Left ventricle myocardium inferior (tissue), 1 donor: ENCODE measurements at regions not wholly inside any gene's neighbourhood (a gene's known extent, or its start where the extent isn't known, plus 50 kb on each side); places are given as distances from the start of the nearest gene placed in this dataset.

Experiments used
- DNase-seq: peaks from one replicate; pipeline ENCODE4 v3.0.0-alpha.2; 2020
- H3K27ac ChIP-seq: fragments of 200-600 bp; replicated peaks from 2 replicates; pipeline ENCODE4 v1.8.0; 2021
- H3K27me3 ChIP-seq: fragments of 200-600 bp; 2 replicates; pipeline ENCODE4 v1.8.0; 2021; ENCODE audit warnings: low read depth
- H3K36me3 ChIP-seq: fragments of 200-600 bp; 2 replicates; pipeline ENCODE4 v1.8.0; 2021
- H3K4me1 ChIP-seq: fragments of 200-600 bp; 2 replicates; pipeline ENCODE4 v1.8.0; 2021
- H3K4me3 ChIP-seq: fragments of 200-600 bp; 2 replicates; pipeline ENCODE4 v1.8.0; 2021; ENCODE audit warnings: mild to moderate bottlenecking, moderate library complexity
- H3K9me3 ChIP-seq: fragments of 200-600 bp; replicated peaks from 2 replicates; pipeline ENCODE4 v1.8.0; 2021
- CTCF ChIP-seq: fragments of 200-600 bp; IDR thresholded peaks from 2 replicates; pipeline ENCODE4 v1.8.0; 2021; ENCODE audit warnings: antibody characterized with exemption, mild to moderate bottlenecking, borderline replicate concordance
- intact Hi-C: fragments of 100-400 bp; cut with micrococcal nuclease; formaldehyde crosslinking; loops from one replicate; pipeline ENCODE4 v1.11.0; 2022
- donor health status: DM: no; HTN: yes; CAD: no; lungs with severe emphysema.

DNA sequence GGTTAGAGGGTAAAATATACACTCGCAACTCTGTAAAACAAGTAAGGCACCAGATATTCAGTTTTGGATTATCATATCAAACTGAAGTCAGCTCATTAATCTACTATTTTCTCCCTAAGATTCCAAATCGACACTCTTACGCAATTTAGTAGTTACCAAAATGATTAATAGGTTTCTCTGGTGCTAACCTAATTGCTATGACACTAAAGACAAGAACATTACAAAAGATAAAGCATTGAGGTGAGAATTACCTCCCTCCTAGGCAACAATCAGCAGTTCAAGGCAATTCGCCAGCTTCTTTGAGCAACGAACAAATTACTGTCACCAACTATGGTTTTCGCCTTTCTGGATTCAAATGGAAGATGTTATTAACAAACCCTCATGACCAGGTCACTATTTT is 1305.0 kb downstream of the ROBO2 start:
- H3K27ac ChIP-seq: no peak overlapping the region
- no peaks in the 10 kb centered on the region for H3K9me3 ChIP-seq
- intact Hi-C loops: no loop called here
- no peaks in the 10 kb centered on the region for H3K36me3 ChIP-seq
- TF ChIP-seq CTCF: no peak
- DNase-seq: no peak
- no peak overlapping the region for H3K4me3 ChIP-seq
- H3K4me1 ChIP-seq: no peaks in the 10 kb centered on the region
- no peaks in the 10 kb centered on the region for H3K27me3 ChIP-seq

DNA sequence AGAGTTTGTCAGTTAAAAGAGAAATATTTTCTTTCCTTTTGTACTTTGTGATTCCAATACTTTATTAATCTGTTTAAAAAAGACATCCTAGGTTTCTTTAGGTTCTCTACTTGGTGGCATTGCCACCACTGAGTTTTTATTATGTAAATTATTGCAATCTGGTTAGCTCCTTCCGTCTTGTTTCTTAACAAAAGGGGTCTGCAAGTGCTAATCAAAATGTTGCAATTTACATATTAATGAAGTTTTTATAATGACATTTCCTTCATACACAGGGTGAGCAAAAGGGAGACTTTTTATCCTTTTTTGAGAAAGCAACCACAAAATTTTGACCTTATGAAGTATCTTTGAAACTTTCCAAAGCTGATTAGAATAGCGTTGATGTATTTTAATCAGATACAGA is 1307.3 kb downstream of the ROBO2 start:
- TF ChIP-seq CTCF: no peak
- no peaks in the 10 kb centered on the region for H3K27me3 ChIP-seq
- no peak overlapping the region for H3K27ac ChIP-seq
- no peak for DNase-seq
- H3K4me3 ChIP-seq: no peak overlapping the region
- intact Hi-C loops: no loop called here
- H3K4me1 ChIP-seq: no peaks in the 10 kb centered on the region
- no peaks in the 10 kb centered on the region for H3K36me3 ChIP-seq
- no peaks in the 10 kb centered on the region for H3K9me3 ChIP-seq

DNA sequence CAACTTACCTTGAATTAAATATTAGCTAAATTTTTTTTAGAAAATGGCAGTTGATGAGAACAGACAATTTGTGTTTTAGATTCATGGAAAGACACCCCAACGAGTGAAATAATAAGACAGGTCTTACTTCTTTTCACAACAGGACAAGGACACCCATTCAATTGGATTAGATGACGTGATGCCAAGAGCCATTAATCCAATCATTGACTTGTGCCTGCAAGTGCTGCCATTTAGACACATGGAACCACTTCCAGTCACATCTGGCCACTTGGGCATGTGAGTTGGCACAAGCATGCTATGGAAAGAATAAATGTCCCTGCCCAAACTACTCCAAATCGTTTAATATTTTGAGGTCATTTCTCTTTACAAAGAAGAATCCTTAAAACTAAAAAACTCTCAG is 1308.8 kb downstream of the ROBO2 start:
- Histone ChIP-seq H3K27me3 (no peaks in the 10 kb centered on the region), H3K4me3 (no peak overlapping the region), H3K36me3 (no peaks in the 10 kb centered on the region), H3K9me3 (no peaks in the 10 kb centered on the region), H3K4me1 (no peaks in the 10 kb centered on the region), H3K27ac (no peak overlapping the region)
- no peak for TF ChIP-seq CTCF
- intact Hi-C loops: no loop called here
- no peak for DNase-seq

- intact Hi-C loops: no loop called here
- DNase-seq: no peak
- Histone ChIP-seq H3K27ac (no peak overlapping the region), H3K9me3 (no peaks in the 10 kb centered on the region), H3K36me3 (no peaks in the 10 kb centered on the region), H3K27me3 (no peaks in the 10 kb centered on the region), H3K4me1 (no peaks in the 10 kb centered on the region), H3K4me3 (no peak overlapping the region)
- TF ChIP-seq CTCF: no peak
These were observed 1309.7 kb downstream of the ROBO2 start for GRCh38 chr3:78349571-78349970.

DNA sequence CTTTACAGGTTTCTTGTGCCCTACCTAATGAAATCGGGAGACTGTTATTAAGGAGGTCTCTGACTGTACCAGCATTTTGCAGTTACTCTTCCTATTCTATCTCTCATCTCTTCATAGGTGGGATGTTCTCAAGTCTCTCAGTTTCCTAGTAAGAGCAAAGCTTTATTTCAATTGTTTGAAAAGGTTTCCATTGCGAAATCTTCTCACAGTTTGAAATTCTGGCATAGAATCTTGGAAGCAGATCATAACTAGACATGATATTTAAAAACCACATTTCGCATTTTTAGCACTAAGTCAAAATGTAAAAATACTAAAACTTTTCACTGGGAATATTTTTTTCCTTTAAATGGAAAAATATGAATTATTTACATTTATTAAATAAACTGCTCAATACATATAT is 1311.4 kb downstream of the ROBO2 start:
- H3K4me1 ChIP-seq: no peaks in the 10 kb centered on the region
- intact Hi-C loops: no loop called here
- H3K4me3 ChIP-seq: no peak overlapping the region
- TF ChIP-seq CTCF: no peak
- H3K27me3 ChIP-seq: no peaks in the 10 kb centered on the region
- no peaks in the 10 kb centered on the region for H3K36me3 ChIP-seq
- H3K27ac ChIP-seq: no peak overlapping the region
- no peaks in the 10 kb centered on the region for H3K9me3 ChIP-seq
- DNase-seq: no peak

DNA sequence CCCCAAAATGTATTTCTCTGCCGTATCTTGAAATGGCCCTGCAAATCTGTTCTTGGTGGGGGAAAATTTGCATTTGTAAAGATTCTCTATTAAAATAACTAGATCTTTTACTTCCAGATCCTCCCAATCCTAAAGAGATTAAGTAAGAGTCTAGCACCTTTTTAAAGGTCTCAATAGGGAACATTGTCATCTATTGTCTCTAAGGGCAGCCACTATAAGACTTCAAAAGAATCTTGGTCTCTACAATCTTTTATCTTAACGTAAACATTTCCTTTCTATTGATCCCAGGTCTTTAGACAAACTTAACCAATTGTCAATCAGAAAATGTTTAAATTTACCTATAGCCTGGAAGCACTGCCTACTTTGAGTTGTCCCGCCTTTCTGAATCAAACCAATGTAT is 1313.3 kb downstream of the ROBO2 start:
- Histone ChIP-seq H3K36me3 (no peaks in the 10 kb centered on the region), H3K4me3 (no peak overlapping the region), H3K4me1 (no peaks in the 10 kb centered on the region), H3K27me3 (no peaks in the 10 kb centered on the region), H3K9me3 (no peaks in the 10 kb centered on the region), H3K27ac (no peak overlapping the region)
- no peak for TF ChIP-seq CTCF
- intact Hi-C loops: no loop called here
- no peak for DNase-seq
